ENCODE measurements at regions not wholly inside any gene's neighbourhood (a gene's known extent, or its start where the extent isn't known, plus 50 kb on each side); places are given as distances from the start of the nearest gene placed in this dataset.

GRCh38 chr1:4108331-4108730 lies 208.3 kb upstream of the C1orf174 start:
- peaks cover 10 to 27% (median 17%) of the 10 kb centered on the region in 3 donors for H3K27me3 ChIP-seq (ENCODE audit: control insufficient read depth in 3 of 3, insufficient read depth in 3 of 3, low read length in 3 of 3)
- H3K27ac ChIP-seq (ENCODE audit: low read depth, low read length): no peak overlapping the region
- H3K4me1 ChIP-seq (ENCODE audit: control insufficient read depth in 3 of 3, insufficient read depth in 3 of 3, low read length in 3 of 3): no peaks in the 10 kb centered on the region
- no peak overlapping the region for H3K4me3 ChIP-seq (ENCODE audit: low read length in 3 of 3)
- H3K9ac ChIP-seq (ENCODE audit: low read depth in 1 of 3, low read length in 3 of 3): no peak overlapping the region
- H3K9me3 ChIP-seq (ENCODE audit: control insufficient read depth in 3 of 3, low read length in 3 of 3): peaks cover 0 to 5% (median 2%) of the 10 kb centered on the region in 3 donors
- no peaks in the 10 kb centered on the region for H3K36me3 ChIP-seq (ENCODE audit: control insufficient read depth in 3 of 3, insufficient read depth in 3 of 3, low read length in 3 of 3)

- Histone ChIP-seq H3K4me3 (ENCODE audit: low read length in 3 of 3) (no peak overlapping the region), H3K9me3 (ENCODE audit: control insufficient read depth in 3 of 3, low read length in 3 of 3) (peaks cover 0 to 5% (median 4%) of the 10 kb centered on the region in 3 donors), H3K36me3 (ENCODE audit: control insufficient read depth in 3 of 3, insufficient read depth in 3 of 3, low read length in 3 of 3) (no peaks in the 10 kb centered on the region), H3K27ac (ENCODE audit: low read depth, low read length) (no peak overlapping the region), H3K9ac (ENCODE audit: low read depth in 1 of 3, low read length in 3 of 3) (no peak overlapping the region), H3K4me1 (ENCODE audit: control insufficient read depth in 3 of 3, insufficient read depth in 3 of 3, low read length in 3 of 3) (no peaks in the 10 kb centered on the region), H3K27me3 (ENCODE audit: control insufficient read depth in 3 of 3, insufficient read depth in 3 of 3, low read length in 3 of 3) (peaks cover 10 to 27% (median 17%) of the 10 kb centered on the region in 3 donors)
Measured at GRCh38 chr1:4108758-4109627, 208.9 kb upstream of the C1orf174 start.

GRCh38 chr1:4109628-4109940 lies 209.5 kb upstream of the C1orf174 start:
- no peak overlapping the region for H3K27ac ChIP-seq (ENCODE audit: low read depth, low read length)
- H3K4me1 ChIP-seq (ENCODE audit: control insufficient read depth in 3 of 3, insufficient read depth in 3 of 3, low read length in 3 of 3): no peaks in the 10 kb centered on the region
- H3K4me3 ChIP-seq (ENCODE audit: low read length in 3 of 3): no peak overlapping the region
- peaks cover 10 to 28% (median 17%) of the 10 kb centered on the region in 3 donors for H3K27me3 ChIP-seq (ENCODE audit: control insufficient read depth in 3 of 3, insufficient read depth in 3 of 3, low read length in 3 of 3)
- H3K36me3 ChIP-seq (ENCODE audit: control insufficient read depth in 3 of 3, insufficient read depth in 3 of 3, low read length in 3 of 3): no peaks in the 10 kb centered on the region
- peaks cover 0 to 4% (median 3%) of the 10 kb centered on the region in 3 donors for H3K9me3 ChIP-seq (ENCODE audit: control insufficient read depth in 3 of 3, low read length in 3 of 3)
- no peak overlapping the region for H3K9ac ChIP-seq (ENCODE audit: low read depth in 1 of 3, low read length in 3 of 3)

GRCh38 chr1:4110888-4111287 lies 210.8 kb upstream of the C1orf174 start:
- peaks cover 10 to 32% (median 17%) of the 10 kb centered on the region in 3 donors for H3K27me3 ChIP-seq (ENCODE audit: control insufficient read depth in 3 of 3, insufficient read depth in 3 of 3, low read length in 3 of 3)
- H3K27ac ChIP-seq (ENCODE audit: low read depth, low read length): no peak overlapping the region
- no peaks in the 10 kb centered on the region for H3K36me3 ChIP-seq (ENCODE audit: control insufficient read depth in 3 of 3, insufficient read depth in 3 of 3, low read length in 3 of 3)
- peaks cover 0 to 4% (median 2%) of the 10 kb centered on the region in 3 donors for H3K9me3 ChIP-seq (ENCODE audit: control insufficient read depth in 3 of 3, low read length in 3 of 3)
- no peak overlapping the region for H3K4me3 ChIP-seq (ENCODE audit: low read length in 3 of 3)
- H3K4me1 ChIP-seq (ENCODE audit: control insufficient read depth in 3 of 3, insufficient read depth in 3 of 3, low read length in 3 of 3): no peaks in the 10 kb centered on the region
- no peak overlapping the region for H3K9ac ChIP-seq (ENCODE audit: low read depth in 1 of 3, low read length in 3 of 3)

GRCh38 chr1:4113897-4114296 lies 213.8 kb upstream of the C1orf174 start:
- peaks cover 4 to 30% (median 6%) of the 10 kb centered on the region in 3 donors for H3K27me3 ChIP-seq (ENCODE audit: control insufficient read depth in 3 of 3, insufficient read depth in 3 of 3, low read length in 3 of 3)
- no peaks in the 10 kb centered on the region for H3K36me3 ChIP-seq (ENCODE audit: control insufficient read depth in 3 of 3, insufficient read depth in 3 of 3, low read length in 3 of 3)
- H3K4me3 ChIP-seq (ENCODE audit: low read length in 3 of 3): no peak overlapping the region
- no peak overlapping the region for H3K27ac ChIP-seq (ENCODE audit: low read depth, low read length)
- peaks cover 0 to 4% (median 2%) of the 10 kb centered on the region in 3 donors for H3K9me3 ChIP-seq (ENCODE audit: control insufficient read depth in 3 of 3, low read length in 3 of 3)
- H3K9ac ChIP-seq (ENCODE audit: low read depth in 1 of 3, low read length in 3 of 3): no peak overlapping the region
- H3K4me1 ChIP-seq (ENCODE audit: control insufficient read depth in 3 of 3, insufficient read depth in 3 of 3, low read length in 3 of 3): no peaks in the 10 kb centered on the region

GRCh38 chr1:4115191-4115900 lies 215.3 kb upstream of the C1orf174 start:
- no peak overlapping the region for H3K4me3 ChIP-seq (ENCODE audit: low read length in 3 of 3)
- no peak overlapping the region for H3K9ac ChIP-seq (ENCODE audit: low read depth in 1 of 3, low read length in 3 of 3)
- no peaks in the 10 kb centered on the region for H3K4me1 ChIP-seq (ENCODE audit: control insufficient read depth in 3 of 3, insufficient read depth in 3 of 3, low read length in 3 of 3)
- H3K27ac ChIP-seq (ENCODE audit: low read depth, low read length): no peak overlapping the region
- peaks cover 0 to 4% (median 2%) of the 10 kb centered on the region in 3 donors for H3K9me3 ChIP-seq (ENCODE audit: control insufficient read depth in 3 of 3, low read length in 3 of 3)
- no peaks in the 10 kb centered on the region for H3K36me3 ChIP-seq (ENCODE audit: control insufficient read depth in 3 of 3, insufficient read depth in 3 of 3, low read length in 3 of 3)
- peaks cover 3 to 33% (median 15%) of the 10 kb centered on the region in 3 donors for H3K27me3 ChIP-seq (ENCODE audit: control insufficient read depth in 3 of 3, insufficient read depth in 3 of 3, low read length in 3 of 3)

GRCh38 chr1:4117196-4117595 lies 217.1 kb upstream of the C1orf174 start:
- Histone ChIP-seq H3K9ac (ENCODE audit: low read depth in 1 of 3, low read length in 3 of 3) (no peak overlapping the region), H3K36me3 (ENCODE audit: control insufficient read depth in 3 of 3, insufficient read depth in 3 of 3, low read length in 3 of 3) (no peaks in the 10 kb centered on the region), H3K27me3 (ENCODE audit: control insufficient read depth in 3 of 3, insufficient read depth in 3 of 3, low read length in 3 of 3) (peaks cover 3 to 26% (median 15%) of the 10 kb centered on the region in 3 donors), H3K4me3 (ENCODE audit: low read length in 3 of 3) (no peak overlapping the region), H3K27ac (ENCODE audit: low read depth, low read length) (no peak overlapping the region), H3K4me1 (ENCODE audit: control insufficient read depth in 3 of 3, insufficient read depth in 3 of 3, low read length in 3 of 3) (no peaks in the 10 kb centered on the region), H3K9me3 (ENCODE audit: control insufficient read depth in 3 of 3, low read length in 3 of 3) (peaks cover 0 to 4% (median 0%) of the 10 kb centered on the region in 3 donors)

- Histone ChIP-seq H3K9ac (ENCODE audit: low read depth in 1 of 3, low read length in 3 of 3) (no peak overlapping the region), H3K4me3 (ENCODE audit: low read length in 3 of 3) (no peak overlapping the region), H3K27ac (ENCODE audit: low read depth, low read length) (no peak overlapping the region), H3K27me3 (ENCODE audit: control insufficient read depth in 3 of 3, insufficient read depth in 3 of 3, low read length in 3 of 3) (peaks cover 9 to 30% (median 15%) of the 10 kb centered on the region in 3 donors), H3K9me3 (ENCODE audit: control insufficient read depth in 3 of 3, low read length in 3 of 3) (no peaks in the 10 kb centered on the region), H3K36me3 (ENCODE audit: control insufficient read depth in 3 of 3, insufficient read depth in 3 of 3, low read length in 3 of 3) (no peaks in the 10 kb centered on the region), H3K4me1 (ENCODE audit: control insufficient read depth in 3 of 3, insufficient read depth in 3 of 3, low read length in 3 of 3) (no peaks in the 10 kb centered on the region)
Measured at GRCh38 chr1:4118746-4119515, 218.9 kb upstream of the C1orf174 start.

- Histone ChIP-seq H3K36me3 (ENCODE audit: control insufficient read depth in 3 of 3, insufficient read depth in 3 of 3, low read length in 3 of 3) (no peaks in the 10 kb centered on the region), H3K9ac (ENCODE audit: low read depth in 1 of 3, low read length in 3 of 3) (no peak overlapping the region), H3K27ac (ENCODE audit: low read depth, low read length) (no peak overlapping the region), H3K4me1 (ENCODE audit: control insufficient read depth in 3 of 3, insufficient read depth in 3 of 3, low read length in 3 of 3) (no peaks in the 10 kb centered on the region), H3K27me3 (ENCODE audit: control insufficient read depth in 3 of 3, insufficient read depth in 3 of 3, low read length in 3 of 3) (peaks cover 9 to 28% (median 15%) of the 10 kb centered on the region in 3 donors), H3K9me3 (ENCODE audit: control insufficient read depth in 3 of 3, low read length in 3 of 3) (no peaks in the 10 kb centered on the region), H3K4me3 (ENCODE audit: low read length in 3 of 3) (no peak overlapping the region)
Measured at GRCh38 chr1:4119516-4120220, 219.6 kb upstream of the C1orf174 start.
